ENCODE measurements at regions not wholly inside any gene's neighbourhood (a gene's known extent, or its start where the extent isn't known, plus 50 kb on each side); places are given as distances from the start of the nearest gene placed in this dataset.

GRCh38 chr2:66318009-66318561, 116.8 kb upstream of the MEIS1 start:
- no peak for TF ChIP-seq CTCF (IDR thresholded peaks at IDR 0.05; ENCODE audit: unreplicated experiment)
- no peak for DNase-seq (ENCODE audit: low spot score, unreplicated experiment)
- Mint-ChIP-seq H3K27ac (no peak overlapping the region), H3K4me3 (ENCODE audit: low read depth) (no peak overlapping the region), H3K9me3 (ENCODE audit: low read depth) (peaks cover 3% of the 10 kb centered on the region), H3K27me3 (peaks cover 2% of the 10 kb centered on the region), H3K36me3 (ENCODE audit: insufficient read depth) (peaks cover 2% of the 10 kb centered on the region), H3K4me1 (ENCODE audit: low read depth) (no peaks in the 10 kb centered on the region)

- Mint-ChIP-seq H3K36me3 (ENCODE audit: insufficient read depth) (peaks cover 2% of the 10 kb centered on the region), H3K9me3 (ENCODE audit: low read depth) (peaks cover 7% of the 10 kb centered on the region), H3K4me1 (ENCODE audit: low read depth) (no peaks in the 10 kb centered on the region), H3K4me3 (ENCODE audit: low read depth) (no peak overlapping the region), H3K27ac (peak overlapping the region; percentile 3), H3K27me3 (no peaks in the 10 kb centered on the region)
- DNase-seq (ENCODE audit: low spot score, unreplicated experiment) = no peak
- no peak for TF ChIP-seq CTCF (IDR thresholded peaks at IDR 0.05; ENCODE audit: unreplicated experiment)
Observed at GRCh38 chr2:66317268-66317890, 117.5 kb upstream of the MEIS1 start.

- no peaks in the 10 kb centered on the region for H3K36me3 Mint-ChIP-seq (ENCODE audit: insufficient read depth)
- H3K27ac Mint-ChIP-seq = no peak overlapping the region
- DNase-seq (ENCODE audit: low spot score, unreplicated experiment) = no peak
- no peak for TF ChIP-seq CTCF (IDR thresholded peaks at IDR 0.05; ENCODE audit: unreplicated experiment)
- no peak overlapping the region for H3K4me3 Mint-ChIP-seq (ENCODE audit: low read depth)
- H3K4me1 Mint-ChIP-seq (ENCODE audit: low read depth) = peaks cover 16% of the 10 kb centered on the region
- H3K27me3 Mint-ChIP-seq = no peaks in the 10 kb centered on the region
- H3K9me3 Mint-ChIP-seq (ENCODE audit: low read depth) = peaks cover 17% of the 10 kb centered on the region
Observed at GRCh38 chr2:66306483-66306882, 128.4 kb upstream of the MEIS1 start.

- Mint-ChIP-seq H3K36me3 (ENCODE audit: insufficient read depth) (no peaks in the 10 kb centered on the region), H3K4me3 (ENCODE audit: low read depth) (no peak overlapping the region), H3K27me3 (no peaks in the 10 kb centered on the region), H3K27ac (no peak overlapping the region), H3K9me3 (ENCODE audit: low read depth) (peaks cover 12% of the 10 kb centered on the region), H3K4me1 (ENCODE audit: low read depth) (peaks cover 19% of the 10 kb centered on the region)
- no peak for DNase-seq (ENCODE audit: low spot score, unreplicated experiment)
- no peak for TF ChIP-seq CTCF (IDR thresholded peaks at IDR 0.05; ENCODE audit: unreplicated experiment)
Observed at GRCh38 chr2:66305718-66306117, 129.2 kb upstream of the MEIS1 start.

GRCh38 chr2:66303471-66303870, 131.5 kb upstream of the MEIS1 start:
- Mint-ChIP-seq H3K4me1 (ENCODE audit: low read depth) (peaks cover 24% of the 10 kb centered on the region), H3K27me3 (peaks cover 3% of the 10 kb centered on the region), H3K9me3 (ENCODE audit: low read depth) (peaks cover 4% of the 10 kb centered on the region), H3K36me3 (ENCODE audit: insufficient read depth) (no peaks in the 10 kb centered on the region), H3K27ac (no peak overlapping the region), H3K4me3 (ENCODE audit: low read depth) (no peak overlapping the region)
- no peak for TF ChIP-seq CTCF (IDR thresholded peaks at IDR 0.05; ENCODE audit: unreplicated experiment)
- no peak for DNase-seq (ENCODE audit: low spot score, unreplicated experiment)
